Liver (tissue), 3 donors: ENCODE measurements at regions not wholly inside any gene's neighbourhood (a gene's known extent, or its start where the extent isn't known, plus 50 kb on each side); places are given as distances from the start of the nearest gene placed in this dataset.

Experiments
- ATF3 ChIP-seq: IDR thresholded peaks from 2 replicates; pipeline ENCODE4 v1.6.1; 2016; ENCODE audit warnings: antibody characterized with exemption
- CTCF ChIP-seq: fragments of 150-350 bp; IDR thresholded peaks from 2 replicates; pipeline ENCODE4 v1.5.1; 2017; ENCODE audit warnings: improper control_type of control experiment, low read depth, low read length; ENCODE audit not compliant: missing input control
- GABPA ChIP-seq, 2 donors: IDR thresholded peaks in 1 of 2; conservative IDR thresholded peaks in 1 of 2; 2 replicates each; pipeline ENCODE4 v1.6.1; 2016; ENCODE audit warnings: antibody characterized with exemption in 2 of 2, mild to moderate bottlenecking in 1 of 2, moderate library complexity in 1 of 2
- REST ChIP-seq: IDR thresholded peaks from 2 replicates; pipeline ENCODE4 v1.6.1; 2016; ENCODE audit warnings: antibody characterized with exemption, mild to moderate bottlenecking
- ZBTB33 ChIP-seq: IDR thresholded peaks from 2 replicates; pipeline ENCODE4 v1.6.1; 2016; ENCODE audit warnings: antibody characterized with exemption
- donor health status: healthy.
- donor health status: healthy.

GRCh38 chr21:27454234-27454633 lies 487.3 kb upstream of the ADAMTS5 start:
- TF ChIP-seq CTCF (no peak), ZBTB33 (no peak), REST (no peak), GABPA (IDR thresholded peaks at IDR 0.05 in 1 of 2, conservative IDR thresholded peaks at IDR 0.05 in 1 of 2) (no peak), ATF3 (no peak)
